Osteoblast (primary cell): ENCODE measurements at regions not wholly inside any gene's neighbourhood (a gene's known extent, or its start where the extent isn't known, plus 50 kb on each side); places are given as distances from the start of the nearest gene placed in this dataset.

Experiments
- DNase-seq: peaks from one replicate; pipeline ENCODE4 v3.0.0; 2011; ENCODE audit warnings: low spot score, mixed read lengths; ENCODE audit not compliant: insufficient read length; ENCODE audit errors: missing footprints
- H2AFZ ChIP-seq: 2 replicates; pipeline ENCODE4 v1.6.0; 2011; ENCODE audit warnings: mild to moderate bottlenecking, low read length
- H3K27ac ChIP-seq: 2 replicates; pipeline ENCODE4 v1.5.1; 2011; ENCODE audit warnings: mild to moderate bottlenecking, low read depth, low read length, moderate library complexity
- H3K27me3 ChIP-seq: 2 replicates; pipeline ENCODE4 v1.6.0; 2012; ENCODE audit warnings: mild to moderate bottlenecking, control low read depth, inconsistent platforms, low read length, moderate library complexity; ENCODE audit not compliant: insufficient read depth
- H3K36me3 ChIP-seq: 2 replicates; pipeline ENCODE4 v1.5.1; 2011; ENCODE audit warnings: mild to moderate bottlenecking, low read length, control low read depth, moderate library complexity; ENCODE audit not compliant: insufficient read depth
- H3K4me1 ChIP-seq: 2 replicates; pipeline ENCODE4 v1.5.1; 2011; ENCODE audit warnings: mild to moderate bottlenecking, low read length, control low read depth, moderate library complexity; ENCODE audit not compliant: insufficient read depth
- H3K4me2 ChIP-seq: 2 replicates; pipeline ENCODE4 v1.6.0; 2011; ENCODE audit warnings: mild to moderate bottlenecking, low read length; ENCODE audit not compliant: insufficient read depth
- H3K4me3 ChIP-seq: fragments of 200-600 bp; sonication (generic); 3 replicates; pipeline ENCODE4 v1.5.1; 2012; ENCODE audit warnings: mild to moderate bottlenecking, low read length, inconsistent platforms; ENCODE audit not compliant: insufficient read depth
- H3K79me2 ChIP-seq: 2 replicates; pipeline ENCODE4 v1.6.0; 2012; ENCODE audit warnings: mild to moderate bottlenecking, low read length, control low read depth, inconsistent platforms; ENCODE audit not compliant: insufficient read depth
- H3K9me3 ChIP-seq: 2 replicates; pipeline ENCODE4 v1.5.1; 2011; ENCODE audit warnings: low read depth, low read length, control low read depth
- H4K20me1 ChIP-seq: 2 replicates; pipeline ENCODE4 v1.6.0; 2012; ENCODE audit warnings: mild to moderate bottlenecking, low read length, control low read depth; ENCODE audit not compliant: insufficient read depth
- CTCF ChIP-seq: IDR thresholded peaks from 2 replicates; pipeline ENCODE4 v1.5.1; 2011; ENCODE audit warnings: mild to moderate bottlenecking, low read depth, low read length, moderate library complexity; ENCODE audit errors: extremely low read depth

DNA sequence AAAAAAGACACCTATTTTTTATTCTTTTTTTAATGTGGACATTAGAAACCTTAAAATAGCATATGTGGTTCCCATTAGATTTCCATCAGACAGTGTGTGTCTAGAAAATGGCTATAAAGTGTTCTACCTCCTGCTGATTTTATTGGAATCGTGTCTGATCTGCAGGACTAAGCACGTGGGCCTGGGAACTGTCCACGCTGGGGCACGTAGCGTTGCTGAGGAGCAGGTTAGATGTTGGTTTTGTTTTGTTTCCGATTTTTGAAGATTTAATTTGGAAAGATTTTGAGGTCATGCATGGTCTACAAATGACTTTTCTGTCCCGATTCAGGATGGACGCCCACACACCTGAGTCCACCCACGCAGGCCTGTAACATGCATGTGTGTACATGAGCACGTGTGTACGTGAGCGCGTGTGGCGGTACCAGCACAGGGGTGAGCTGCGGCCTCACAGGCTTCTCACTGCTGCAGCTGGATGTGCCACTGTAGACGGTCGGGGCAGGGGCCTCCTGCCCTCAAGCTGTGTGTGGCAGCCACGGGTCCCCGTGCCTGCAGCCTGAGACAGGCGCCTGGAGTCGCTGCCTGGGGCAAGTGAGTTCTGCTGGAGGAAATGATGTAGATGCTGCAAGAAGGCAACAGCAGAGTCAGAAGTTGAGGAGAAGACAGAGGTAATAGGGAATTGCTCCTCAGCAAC is 99.7 kb upstream of the CTDP1 start:
- H3K27ac ChIP-seq, result no peak overlapping the region

GRCh38 chr18:79580498-79581171 is 99.0 kb upstream of the CTDP1 start:
- no peak for TF ChIP-seq CTCF

More for the DNA sequence above, 99.7 kb upstream of the CTDP1 start:
- H4K20me1 ChIP-seq, result no peaks in the 10 kb centered on the region
- H3K79me2 ChIP-seq, result no peaks in the 10 kb centered on the region
- H2AFZ ChIP-seq, result no peak overlapping the region
- DNase-seq, result peak; percentile 57
- TF ChIP-seq CTCF, result no peak
- no peaks in the 10 kb centered on the region for H3K9me3 ChIP-seq
- H3K4me2 ChIP-seq, result no peak overlapping the region
- no peak overlapping the region for H3K4me3 ChIP-seq
- H3K27me3 ChIP-seq, result no peaks in the 10 kb centered on the region
- no peaks in the 10 kb centered on the region for H3K36me3 ChIP-seq
- no peaks in the 10 kb centered on the region for H3K4me1 ChIP-seq

DNA sequence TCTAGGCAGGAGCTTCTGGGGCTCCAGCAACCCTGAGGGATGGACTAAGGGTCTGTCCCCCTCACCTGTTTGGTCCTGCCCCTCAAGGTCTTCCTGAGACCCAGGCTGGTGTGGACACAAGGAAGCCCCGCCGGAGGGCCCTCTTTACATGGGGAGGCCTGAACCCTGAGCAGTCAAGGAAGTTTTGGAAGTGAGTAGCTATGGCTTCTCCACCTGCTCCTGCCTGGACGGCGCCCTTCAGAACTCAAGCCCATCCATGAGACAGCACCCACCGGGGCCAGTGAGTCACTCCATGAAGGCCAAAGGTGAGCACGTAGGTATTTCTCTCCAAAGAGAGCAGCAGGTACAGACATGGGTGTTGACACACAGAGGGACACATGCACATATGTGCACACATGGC is 98.2 kb upstream of the CTDP1 start:
- DNase-seq, result peak; percentile 71
- Histone ChIP-seq H3K79me2 (no peaks in the 10 kb centered on the region), H3K4me3 (no peak overlapping the region), H3K36me3 (no peaks in the 10 kb centered on the region), H2AFZ (no peak overlapping the region), H3K27me3 (no peaks in the 10 kb centered on the region), H3K4me2 (no peak overlapping the region), H3K4me1 (no peaks in the 10 kb centered on the region), H4K20me1 (no peaks in the 10 kb centered on the region), H3K9me3 (no peaks in the 10 kb centered on the region), H3K27ac (no peak overlapping the region)
- no peak for TF ChIP-seq CTCF

More at GRCh38 chr18:79580498-79581171, 99.0 kb upstream of the CTDP1 start:
- Histone ChIP-seq H3K27ac (no peak overlapping the region), H4K20me1 (no peaks in the 10 kb centered on the region), H2AFZ (no peak overlapping the region), H3K9me3 (no peaks in the 10 kb centered on the region), H3K36me3 (no peaks in the 10 kb centered on the region), H3K79me2 (no peaks in the 10 kb centered on the region), H3K4me2 (no peak overlapping the region), H3K4me1 (no peaks in the 10 kb centered on the region), H3K4me3 (no peak overlapping the region), H3K27me3 (no peaks in the 10 kb centered on the region)
- DNase-seq, result peak; percentile 62

GRCh38 chr18:79581911-79582310 is 97.7 kb upstream of the CTDP1 start:
- Histone ChIP-seq H3K4me2 (no peak overlapping the region), H3K27me3 (no peaks in the 10 kb centered on the region), H3K9me3 (no peaks in the 10 kb centered on the region), H3K4me1 (no peaks in the 10 kb centered on the region), H4K20me1 (no peaks in the 10 kb centered on the region), H3K27ac (no peak overlapping the region), H3K79me2 (no peaks in the 10 kb centered on the region), H3K36me3 (no peaks in the 10 kb centered on the region), H2AFZ (no peak overlapping the region), H3K4me3 (no peak overlapping the region)
- no peak for TF ChIP-seq CTCF
- DNase-seq, result peak; percentile 49
